HFFc6 (cell line): ENCODE measurements at regions not wholly inside any gene's neighbourhood (a gene's known extent, or its start where the extent isn't known, plus 50 kb on each side); places are given as distances from the start of the nearest gene placed in this dataset.

Source experiments
- DNase-seq: peaks from one replicate; pipeline ENCODE4 v3.0.0-alpha.2; 2018
- H3K27ac Mint-ChIP-seq: 2 replicates; pipeline ENCODE4 v1.8.0; 2020; ENCODE audit warnings: mild to moderate bottlenecking, mixed read lengths
- H3K27me3 Mint-ChIP-seq: 2 replicates; pipeline ENCODE4 v1.8.0; 2021; ENCODE audit warnings: mild to moderate bottlenecking, moderate library complexity, mixed read lengths; ENCODE audit not compliant: insufficient read depth
- H3K36me3 Mint-ChIP-seq: 2 replicates; pipeline ENCODE4 v1.8.0; 2021; ENCODE audit warnings: low read depth, mixed read lengths
- H3K4me1 Mint-ChIP-seq: 2 replicates; pipeline ENCODE4 v1.8.0; 2020; ENCODE audit warnings: low read depth, mixed read lengths
- H3K4me3 Mint-ChIP-seq: 2 replicates; pipeline ENCODE4 v1.8.0; 2020; ENCODE audit warnings: mild to moderate bottlenecking, moderate library complexity, mixed read lengths
- H3K9me3 Mint-ChIP-seq: 2 replicates; pipeline ENCODE4 v1.8.0; 2020; ENCODE audit warnings: mild to moderate bottlenecking, mixed read lengths
- TF ChIP-seq, protein P1 (sequence below): fragments of 200-600 bp; sonication (generic); IDR thresholded peaks from 2 replicates; pipeline ENCODE4 v1.5.0; 2021; ENCODE audit warnings: antibody characterized with exemption, mild to moderate bottlenecking

DNA sequence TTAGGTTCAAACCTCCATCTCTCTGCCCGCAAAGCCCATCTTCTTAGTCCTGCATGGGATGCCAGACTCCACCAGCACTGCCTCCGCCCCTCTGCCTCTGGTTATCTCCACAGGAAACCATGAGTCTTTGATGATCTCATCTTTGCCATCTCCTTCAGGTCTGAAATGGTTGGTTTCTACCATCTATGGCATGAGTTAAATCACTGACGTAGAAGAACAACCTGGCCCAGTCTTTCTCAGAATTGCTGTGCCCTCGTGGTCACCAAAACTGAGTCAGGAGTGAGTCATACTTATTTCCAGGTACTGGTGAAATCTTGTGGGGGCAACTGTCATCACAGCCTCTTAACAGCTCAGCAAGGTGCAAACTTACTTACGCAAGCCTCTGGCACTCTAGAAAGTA is 468.7 kb upstream of the C16orf82 start:
- H3K27me3 Mint-ChIP-seq, result no peaks in the 10 kb centered on the region; the same call in 1 of the 2 replicates
- no peak for DNase-seq
- H3K9me3 Mint-ChIP-seq, result peaks cover 17% of the 10 kb centered on the region
- H3K36me3 Mint-ChIP-seq, result no peaks in the 10 kb centered on the region; the same call in 1 of the 2 replicates
- H3K4me1 Mint-ChIP-seq, result no peaks in the 10 kb centered on the region
- TF ChIP-seq, protein P1, sequence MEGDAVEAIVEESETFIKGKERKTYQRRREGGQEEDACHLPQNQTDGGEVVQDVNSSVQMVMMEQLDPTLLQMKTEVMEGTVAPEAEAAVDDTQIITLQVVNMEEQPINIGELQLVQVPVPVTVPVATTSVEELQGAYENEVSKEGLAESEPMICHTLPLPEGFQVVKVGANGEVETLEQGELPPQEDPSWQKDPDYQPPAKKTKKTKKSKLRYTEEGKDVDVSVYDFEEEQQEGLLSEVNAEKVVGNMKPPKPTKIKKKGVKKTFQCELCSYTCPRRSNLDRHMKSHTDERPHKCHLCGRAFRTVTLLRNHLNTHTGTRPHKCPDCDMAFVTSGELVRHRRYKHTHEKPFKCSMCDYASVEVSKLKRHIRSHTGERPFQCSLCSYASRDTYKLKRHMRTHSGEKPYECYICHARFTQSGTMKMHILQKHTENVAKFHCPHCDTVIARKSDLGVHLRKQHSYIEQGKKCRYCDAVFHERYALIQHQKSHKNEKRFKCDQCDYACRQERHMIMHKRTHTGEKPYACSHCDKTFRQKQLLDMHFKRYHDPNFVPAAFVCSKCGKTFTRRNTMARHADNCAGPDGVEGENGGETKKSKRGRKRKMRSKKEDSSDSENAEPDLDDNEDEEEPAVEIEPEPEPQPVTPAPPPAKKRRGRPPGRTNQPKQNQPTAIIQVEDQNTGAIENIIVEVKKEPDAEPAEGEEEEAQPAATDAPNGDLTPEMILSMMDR, result no peak
- no peak overlapping the region for H3K4me3 Mint-ChIP-seq
- no peak overlapping the region for H3K27ac Mint-ChIP-seq

DNA sequence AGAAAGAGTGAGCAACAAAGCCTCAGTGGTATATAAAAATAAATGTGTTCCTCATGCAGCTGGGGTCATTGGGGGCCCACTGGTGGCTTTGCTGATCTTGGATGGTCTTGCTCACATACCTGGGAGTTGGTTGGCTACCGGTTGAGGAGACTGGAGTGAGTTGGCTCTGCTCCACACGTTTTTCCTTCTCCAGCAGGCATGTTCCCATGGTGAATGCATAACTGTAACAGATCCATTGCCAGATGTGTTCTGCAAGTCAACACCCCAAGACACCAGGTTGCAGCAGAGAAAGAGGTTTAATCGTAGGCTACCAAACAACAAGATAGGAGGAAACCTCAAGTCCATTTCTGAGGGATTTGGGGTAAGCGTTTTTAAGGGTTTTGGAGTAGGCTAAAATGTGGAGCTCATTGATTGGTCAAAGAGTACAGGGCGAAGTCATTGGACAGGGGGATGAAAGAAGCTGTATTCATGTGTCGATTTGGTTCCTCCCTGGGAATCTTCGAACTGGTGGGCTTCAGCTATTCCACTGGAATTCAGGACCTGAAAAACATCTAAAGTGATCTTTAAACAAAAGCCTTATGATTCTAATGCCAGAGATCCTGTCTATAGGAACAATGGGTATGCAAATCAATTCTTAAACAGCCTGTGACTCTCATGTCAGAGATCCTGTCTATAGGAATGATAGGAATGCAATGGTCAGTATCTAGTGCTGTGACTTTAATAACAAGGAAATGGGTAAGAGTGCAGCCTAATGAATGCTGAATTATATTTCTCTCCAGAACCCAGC is 467.5 kb upstream of the C16orf82 start:
- Mint-ChIP-seq H3K4me3 (no peak overlapping the region), H3K4me1 (no peaks in the 10 kb centered on the region), H3K27ac (no peak overlapping the region), H3K36me3 (no peaks in the 10 kb centered on the region; the same call in 1 of the 2 replicates), H3K27me3 (no peaks in the 10 kb centered on the region; the same call in 1 of the 2 replicates), H3K9me3 (peaks cover 18% of the 10 kb centered on the region)
- DNase-seq, result no peak
- TF ChIP-seq, protein P1, result no peak

DNA sequence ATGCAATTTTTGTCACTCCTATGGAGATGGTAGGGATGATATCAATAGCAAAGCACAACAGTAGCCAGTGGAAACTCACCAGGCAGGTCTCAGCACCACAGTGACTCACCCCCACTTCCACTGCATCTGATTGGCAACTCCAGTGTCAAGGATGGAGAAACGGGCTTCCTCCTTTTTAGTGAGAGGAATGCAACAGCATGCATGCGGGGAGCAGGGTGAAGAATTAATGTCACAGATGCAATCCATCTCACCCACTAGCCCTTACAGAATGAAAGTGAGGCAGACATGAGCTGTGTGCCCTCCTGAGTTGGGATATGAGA is 467.0 kb upstream of the C16orf82 start:
- Mint-ChIP-seq H3K9me3 (peaks cover 24% of the 10 kb centered on the region), H3K27ac (no peak overlapping the region), H3K36me3 (no peaks in the 10 kb centered on the region; the same call in 1 of the 2 replicates), H3K4me3 (no peak overlapping the region), H3K4me1 (no peaks in the 10 kb centered on the region), H3K27me3 (no peaks in the 10 kb centered on the region; the same call in 1 of the 2 replicates)
- DNase-seq, result no peak
- TF ChIP-seq, protein P1, result no peak

DNA sequence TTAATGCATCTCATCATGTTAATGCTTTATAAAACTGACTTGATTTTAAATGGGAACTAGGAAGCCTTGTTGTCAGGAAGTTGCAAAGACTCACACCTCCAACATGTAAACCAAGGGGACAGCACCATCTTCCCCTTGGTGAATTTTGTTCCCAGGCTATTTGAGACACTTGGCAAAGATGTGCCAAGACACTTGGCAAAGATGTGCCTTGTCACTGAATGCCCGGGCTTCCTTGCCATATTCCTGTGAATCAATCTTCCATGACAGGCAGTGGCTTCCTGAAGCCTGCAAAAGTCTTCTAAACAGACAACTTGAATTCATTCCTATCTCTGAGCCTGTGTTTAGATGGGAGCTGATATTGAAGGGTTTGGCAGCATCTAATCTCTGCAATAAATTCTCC is 465.4 kb upstream of the C16orf82 start:
- H3K27ac Mint-ChIP-seq, result no peak overlapping the region
- H3K4me3 Mint-ChIP-seq, result no peak overlapping the region
- DNase-seq, result no peak
- H3K9me3 Mint-ChIP-seq, result peaks cover 38% of the 10 kb centered on the region
- no peaks in the 10 kb centered on the region for H3K27me3 Mint-ChIP-seq
- no peaks in the 10 kb centered on the region; the same call in 1 of the 2 replicates for H3K36me3 Mint-ChIP-seq
- no peaks in the 10 kb centered on the region for H3K4me1 Mint-ChIP-seq
- TF ChIP-seq, protein P1, result no peak

DNA sequence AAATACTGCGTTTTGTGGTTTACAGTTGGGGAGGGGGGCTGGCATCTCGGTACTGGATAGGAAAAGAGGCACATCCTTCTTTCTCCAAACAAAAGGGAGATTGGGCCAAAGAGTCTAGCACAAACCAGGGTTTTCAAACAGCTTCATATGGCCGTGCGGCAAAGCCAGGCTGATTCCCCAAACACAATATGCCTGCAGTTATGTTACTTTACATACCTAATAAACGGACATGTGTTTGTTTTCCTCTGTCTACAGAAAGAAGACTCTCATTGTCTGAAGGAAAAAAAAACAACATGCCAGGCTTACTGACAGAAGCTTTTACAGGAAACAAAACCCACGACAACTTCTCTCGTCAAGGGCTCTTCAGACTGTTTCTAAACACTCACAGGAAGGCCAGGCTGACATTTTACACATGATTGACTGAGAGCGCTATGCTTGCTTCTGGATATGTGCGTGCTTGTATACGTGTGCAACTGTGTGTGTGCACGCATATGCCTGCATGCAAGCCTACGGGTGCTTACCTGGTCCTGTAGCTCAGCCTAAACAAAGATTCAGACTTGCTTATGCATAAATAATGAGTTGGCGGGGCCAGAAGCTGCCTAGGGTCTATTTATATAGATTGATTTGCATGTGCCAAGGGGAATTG is 461.0 kb upstream of the C16orf82 start:
- no peaks in the 10 kb centered on the region; the same call in 1 of the 2 replicates for H3K27me3 Mint-ChIP-seq
- no peak for DNase-seq

More for the DNA sequence above, 461.0 kb upstream of the C16orf82 start:
- TF ChIP-seq, protein P1, result no peak
- H3K36me3 Mint-ChIP-seq, result no peaks in the 10 kb centered on the region
- no peaks in the 10 kb centered on the region for H3K4me1 Mint-ChIP-seq
- H3K4me3 Mint-ChIP-seq, result no peak overlapping the region
- H3K27ac Mint-ChIP-seq, result no peak overlapping the region
- H3K9me3 Mint-ChIP-seq, result peaks cover 33% of the 10 kb centered on the region
